ENCODE measurements at regions not wholly inside any gene's neighbourhood (a gene's known extent, or its start where the extent isn't known, plus 50 kb on each side); places are given as distances from the start of the nearest gene placed in this dataset.

GRCh38 chr14:89093083-89093730 is 268.8 kb downstream of the TTC8 start:
- Histone ChIP-seq H4K20me1 (ENCODE audit: control insufficient read depth, insufficient read depth, insufficient read length) (no peaks in the 10 kb centered on the region), H3K23ac (ENCODE audit: insufficient read length, low read depth, low read length) (no peak overlapping the region), H3K9me3 (ENCODE audit: control insufficient read depth, low read depth, low read length) (no peaks in the 10 kb centered on the region), H3K79me2 (ENCODE audit: insufficient read depth, low read length) (no peaks in the 10 kb centered on the region), H3K14ac (ENCODE audit: insufficient read depth, low read length) (no peak overlapping the region), H3K79me1 (ENCODE audit: insufficient read depth, low read depth, low read length, poor library complexity, severe bottlenecking) (no peaks in the 10 kb centered on the region), H3K9ac (ENCODE audit: extremely low read depth, insufficient read length, low read length) (no peak overlapping the region), H2BK20ac (ENCODE audit: low read depth, low read length, poor library complexity, severe bottlenecking) (no peak overlapping the region), H3K4me1 (ENCODE audit: insufficient read depth, low read length) (no peaks in the 10 kb centered on the region), H4K5ac (ENCODE audit: insufficient read length, low read depth, low read length) (no peak overlapping the region), H2AK5ac (ENCODE audit: insufficient read length, low read length) (no peak overlapping the region), H2BK120ac (ENCODE audit: low read depth, low read length, poor library complexity, severe bottlenecking) (no peak overlapping the region), H4K91ac (ENCODE audit: insufficient read length, low read depth, low read length) (no peak overlapping the region), H3T11ph (ENCODE audit: low read length) (no peak overlapping the region), H3K4ac (ENCODE audit: low read depth, low read length) (no peak overlapping the region), H3K18ac (ENCODE audit: insufficient read length, low read depth, low read length) (no peak overlapping the region), H2BK15ac (ENCODE audit: low read depth, low read length) (no peak overlapping the region), H3K27ac (ENCODE audit: insufficient read length, low read depth, low read length) (no peak overlapping the region), H2AFZ (ENCODE audit: low read length) (no peak overlapping the region), H3K27me3 (ENCODE audit: insufficient read depth, low read length) (no peaks in the 10 kb centered on the region), H3K23me2 (ENCODE audit: insufficient read length, low read depth, low read length, poor library complexity, severe bottlenecking) (no peaks in the 10 kb centered on the region), H3K4me2 (ENCODE audit: insufficient read depth, insufficient read length, low read length) (no peak overlapping the region), H4K8ac (replicated peaks; ENCODE audit: insufficient read length, low read depth, low read length) (no peak overlapping the region), H2BK5ac (ENCODE audit: insufficient read length, low read length) (no peak overlapping the region), H3K56ac (ENCODE audit: insufficient read length, low read depth, low read length) (no peak overlapping the region), H2BK12ac (ENCODE audit: insufficient read length, low read depth, low read length) (no peak overlapping the region)
- peaks cover 0 to 8% of the 10 kb centered on the region in 2 experiments; a peak in 2 of 4 replicates for H3K4me1 Mint-ChIP-seq
- H3K27me3 Mint-ChIP-seq (ENCODE audit: low read depth) = peaks cover 20% of the 10 kb centered on the region
- TF ChIP-seq CTCF (conservative IDR thresholded peaks at IDR 0.05) = no peak
- WGBS (ENCODE audit: extremely low coverage, insufficient read length, low lambda C conversion rate) = no CpG with 5 or more reads among the region's 3 CpGs
- H3K4me3 Mint-ChIP-seq = no peak overlapping the region
- DNase-seq = no peak
- peaks cover 4% of the 10 kb centered on the region in 2 experiments; a peak in 4 of 5 replicates for H3K9me3 Mint-ChIP-seq
- H3K36me3 Mint-ChIP-seq (ENCODE audit: insufficient read depth in 1 of 3, low read depth in 3 of 3) = peaks cover 0 to 4% (median 3%) of the 10 kb centered on the region in 3 experiments; a peak in 3 of 7 replicates
- H3K27ac Mint-ChIP-seq = no peak overlapping the region
